AG04449 (cell line): ENCODE measurements at regions not wholly inside any gene's neighbourhood (a gene's known extent, or its start where the extent isn't known, plus 50 kb on each side); places are given as distances from the start of the nearest gene placed in this dataset.

Experiments
- CTCF ChIA-PET: fragments of 350-600 bp; formaldehyde crosslinking; extraction: SDS; loops from one replicate; lab custom pipeline; 2021; ENCODE audit warnings: antibody characterized with exemption; lab: Yijun Ruan, JAX
- POLR2A ChIA-PET: fragments of 400-600, 350-600 bp; formaldehyde crosslinking; extraction: SDS; loops from one replicate; lab custom pipeline; 2020; ENCODE audit warnings: antibody characterized with exemption, inconsistent platforms; lab: Yijun Ruan, JAX
- DNase-seq: peaks from one replicate; pipeline ENCODE4 v3.0.0-alpha.2; 2010; ENCODE audit warnings: low read depth, low spot score
- H3K4me3 ChIP-seq: 2 replicates; pipeline ENCODE4 v1.5.1; 2011; ENCODE audit warnings: low read depth, mild to moderate bottlenecking, control low read depth, low read length
- CTCF ChIP-seq: IDR thresholded peaks from one replicate; pipeline ENCODE4 v1.5.1; 2011; ENCODE audit warnings: mild to moderate bottlenecking, moderate library complexity, low read length, control low read depth, inconsistent platforms; ENCODE audit not compliant: insufficient read depth; ENCODE audit errors: missing control alignments

DNA sequence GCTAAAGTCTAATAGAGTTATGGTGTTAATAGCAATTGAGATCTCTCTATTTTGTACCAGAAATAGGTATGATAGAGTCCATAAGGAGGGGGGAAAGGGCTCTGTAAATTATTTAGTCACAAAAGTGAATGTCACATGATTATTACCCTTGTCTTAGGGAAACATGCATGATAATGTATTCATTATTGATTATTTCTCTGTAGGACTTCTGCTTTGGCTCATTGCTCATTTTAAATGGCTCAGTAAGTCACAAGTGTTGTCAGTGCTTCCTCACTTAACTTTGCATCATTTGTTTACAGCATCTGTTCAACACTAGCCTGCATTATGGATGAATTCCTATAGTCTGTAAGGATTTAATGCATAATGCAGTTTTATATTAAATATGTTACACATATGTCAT is 788.8 kb upstream of the EDIL3 start:
- no peak for DNase-seq
- no peak for TF ChIP-seq CTCF
- no peak overlapping the region for H3K4me3 ChIP-seq
- ChIA-PET POLR2A (no interaction called here), CTCF (no interaction called here)

DNA sequence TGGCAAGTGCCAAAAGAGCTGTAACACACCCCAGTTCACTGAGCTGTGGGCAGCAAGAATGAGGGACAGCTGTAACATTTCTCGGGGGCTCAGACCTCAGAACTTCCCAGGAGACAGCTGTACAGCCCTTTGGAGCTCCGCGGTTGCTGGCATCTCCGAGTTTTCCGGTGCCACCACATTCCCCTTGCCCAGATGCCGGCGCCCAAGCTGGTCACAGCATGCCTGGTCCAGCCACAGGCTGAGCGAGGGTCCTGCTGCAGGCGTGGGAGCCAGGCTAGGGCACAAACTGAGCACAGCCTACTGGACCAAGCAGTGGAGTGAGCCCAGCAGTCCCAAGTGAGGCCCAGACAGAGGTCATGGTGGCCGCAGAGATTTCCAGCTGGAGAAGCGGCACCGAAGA is 797.7 kb upstream of the EDIL3 start:
- DNase-seq = no peak
- H3K4me3 ChIP-seq = no peak overlapping the region
- TF ChIP-seq CTCF = no peak
- ChIA-PET POLR2A (no interaction called here), CTCF (no interaction called here)

DNA sequence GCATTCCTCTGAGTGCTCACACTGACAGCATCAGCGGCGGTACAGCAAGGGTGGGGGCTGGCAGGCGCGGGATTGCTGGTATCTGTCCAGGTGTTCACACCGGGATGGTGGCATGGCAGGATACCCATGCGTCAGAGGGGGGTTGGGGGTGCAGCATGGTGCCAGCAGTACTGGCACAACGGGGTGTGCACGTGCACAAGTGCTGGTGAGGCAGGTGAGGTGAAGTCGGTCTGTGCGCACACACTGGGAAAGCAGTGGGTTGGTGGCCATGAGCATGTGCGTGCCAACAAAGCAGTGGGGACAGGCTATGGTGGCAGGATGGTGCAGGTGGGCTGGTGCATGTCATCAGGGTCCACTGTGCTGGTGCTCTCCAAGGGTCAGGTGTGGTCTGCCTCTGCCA is 819.6 kb upstream of the EDIL3 start:
- ChIA-PET CTCF (no interaction called here), POLR2A (no interaction called here)
- DNase-seq = no peak
- no peak for TF ChIP-seq CTCF
- H3K4me3 ChIP-seq = no peak overlapping the region

DNA sequence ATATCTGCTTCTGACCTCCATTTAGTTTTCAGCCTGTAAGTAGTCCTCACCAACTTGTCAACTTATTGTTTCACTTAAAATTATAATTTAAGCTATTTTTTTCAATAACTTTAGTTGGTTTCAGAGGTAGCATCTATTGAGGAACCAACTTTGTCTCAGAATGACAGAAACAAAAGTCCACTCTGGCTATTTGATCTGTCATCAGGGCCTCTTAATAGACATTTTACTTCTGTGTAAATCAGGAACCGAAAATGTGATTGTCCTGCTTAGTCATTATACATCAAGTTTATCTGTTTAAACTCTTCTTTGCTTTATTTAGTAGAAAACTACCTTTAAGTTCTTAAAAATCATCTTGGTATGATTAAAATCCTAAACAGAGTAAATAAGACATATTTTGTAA is 820.8 kb upstream of the EDIL3 start:
- no peak for TF ChIP-seq CTCF
- no peak for DNase-seq
- no peak overlapping the region for H3K4me3 ChIP-seq
- CTCF ChIA-PET = no interaction called here
- POLR2A ChIA-PET = no interaction called here

DNA sequence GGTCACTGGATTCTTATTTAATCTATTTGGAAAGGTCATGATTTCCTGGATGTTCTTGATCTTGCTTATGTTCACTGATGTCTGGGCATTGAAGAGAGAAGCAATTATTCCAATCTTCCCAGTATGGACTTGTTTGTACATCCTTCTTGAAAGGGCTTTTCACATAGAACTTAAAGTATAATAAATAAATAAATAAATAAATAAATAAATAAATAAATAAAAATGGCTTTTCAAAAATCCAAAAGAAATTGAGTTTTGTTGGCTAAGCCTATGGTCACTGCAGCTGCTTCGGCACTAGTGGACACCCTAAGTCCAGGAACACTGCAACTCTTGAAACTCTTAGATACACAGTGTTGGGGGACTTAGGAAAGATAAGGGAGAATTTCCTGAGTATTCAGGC is 840.7 kb upstream of the EDIL3 start:
- TF ChIP-seq CTCF = no peak
- DNase-seq = no peak
- H3K4me3 ChIP-seq = no peak overlapping the region
- POLR2A ChIA-PET = no interaction called here
- CTCF ChIA-PET = no interaction called here

DNA sequence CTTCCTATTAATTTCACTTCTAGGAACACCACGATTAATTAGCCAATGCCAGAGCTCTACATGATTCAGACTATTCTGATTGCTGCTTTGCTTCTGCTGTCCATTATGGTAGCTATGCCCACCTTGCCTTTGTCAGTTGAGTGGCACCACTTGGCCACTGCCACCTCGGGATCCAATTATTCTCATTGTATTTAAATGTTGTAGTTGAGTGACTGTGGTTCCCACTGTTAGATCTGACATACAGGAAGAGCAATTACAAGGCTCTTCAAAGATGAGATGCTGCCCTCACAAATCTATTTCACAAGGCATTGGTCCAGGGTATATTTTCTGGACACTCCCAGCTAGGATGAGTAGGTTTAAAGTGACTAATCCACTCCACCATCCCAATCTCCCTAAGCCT is 864.5 kb upstream of the EDIL3 start:
- DNase-seq = no peak
- no peak for TF ChIP-seq CTCF
- ChIA-PET CTCF (no interaction called here), POLR2A (no interaction called here)
- H3K4me3 ChIP-seq = no peak overlapping the region
